ENCODE measurements at regions not wholly inside any gene's neighbourhood (a gene's known extent, or its start where the extent isn't known, plus 50 kb on each side); places are given as distances from the start of the nearest gene placed in this dataset.
"Not testable (repeated sequence)": the region's sequence is repeated elsewhere in the genome, so short reads cannot be mapped to it uniquely, and the experiment has no call there.

GRCh38 chr13:28575200-28575599, 80.3 kb upstream of the FLT1 start:
- Histone ChIP-seq H3K4me1 (no peaks in the 10 kb centered on the region), H3K36me3 (no peaks in the 10 kb centered on the region), H3K9me3 (no peaks in the 10 kb centered on the region), H3K27me3 (no peaks in the 10 kb centered on the region), H3K4me3 (no peak overlapping the region), H3K27ac (no peak overlapping the region)
- no peak for DNase-seq
- no peak for ATAC-seq (ENCODE audit: low FRiP score in 2 of 2)
- WGBS, 2 donors = 79 to 94% methylated on average over 7 to 8 of the region's 8 CpGs
- TF ChIP-seq CTCF (IDR thresholded peaks at IDR 0.05) = no peak
- no peak for TF ChIP-seq EP300 (IDR thresholded peaks at IDR 0.05)
- no peak for TF ChIP-seq POLR2AphosphoS5 (IDR thresholded peaks at IDR 0.05)
- TF ChIP-seq POLR2A (IDR thresholded peaks at IDR 0.05) = no peak

GRCh38 chr13:28574617-28575142, 79.8 kb upstream of the FLT1 start:
- ATAC-seq (ENCODE audit: low FRiP score in 2 of 2) = peak; percentile 69 to 82
- H3K36me3 ChIP-seq = no peaks in the 10 kb centered on the region
- no peaks in the 10 kb centered on the region for H3K9me3 ChIP-seq
- H3K4me3 ChIP-seq = no peak overlapping the region
- TF ChIP-seq POLR2AphosphoS5 (IDR thresholded peaks at IDR 0.05) (peak in 1 of 2 donors; percentile 78), EP300 (IDR thresholded peaks at IDR 0.05) (peak in 2 of 4 donors; percentile 3 to 53), CTCF (IDR thresholded peaks at IDR 0.05) (no peak)
- no peaks in the 10 kb centered on the region for H3K4me1 ChIP-seq
- H3K27ac ChIP-seq = peak overlapping the region in 1 of 4 donors; percentile 41
- 61 to 77% methylated on average over 10 of the region's 10 CpGs for WGBS, 2 donors
- H3K27me3 ChIP-seq = no peaks in the 10 kb centered on the region
- peak in 1 of 2 donors; percentile 67 for DNase-seq

- DNase-seq = peak in 1 of 2 donors; percentile 48
- peak overlapping the region in 1 of 4 donors; percentile 41 for H3K27ac ChIP-seq
- no peaks in the 10 kb centered on the region for H3K27me3 ChIP-seq
- TF ChIP-seq POLR2AphosphoS5 (IDR thresholded peaks at IDR 0.05) = no peak
- no peak for TF ChIP-seq EP300 (IDR thresholded peaks at IDR 0.05)
- no peak for TF ChIP-seq CTCF (IDR thresholded peaks at IDR 0.05)
- TF ChIP-seq POLR2A (IDR thresholded peaks at IDR 0.05) = no peak
- no peaks in the 10 kb centered on the region for H3K4me1 ChIP-seq
- 79 to 94% methylated on average over 11 of the region's 11 CpGs for WGBS, 2 donors
- ATAC-seq (ENCODE audit: low FRiP score in 2 of 2) = peak in 1 of 2 donors; percentile 76
- H3K36me3 ChIP-seq = no peaks in the 10 kb centered on the region
- H3K9me3 ChIP-seq = no peaks in the 10 kb centered on the region
- H3K4me3 ChIP-seq = no peak overlapping the region
Observed at GRCh38 chr13:28573595-28574373, 78.9 kb upstream of the FLT1 start.

GRCh38 chr13:28572871-28573270, 77.9 kb upstream of the FLT1 start:
- 93 to 96% methylated on average over 5 of the region's 5 CpGs for WGBS, 2 donors
- no peak for DNase-seq
- Histone ChIP-seq H3K36me3 (no peaks in the 10 kb centered on the region), H3K27ac (no peak overlapping the region), H3K4me1 (no peaks in the 10 kb centered on the region), H3K4me3 (no peak overlapping the region), H3K9me3 (no peaks in the 10 kb centered on the region), H3K27me3 (no peaks in the 10 kb centered on the region)
- TF ChIP-seq POLR2AphosphoS5 (IDR thresholded peaks at IDR 0.05) (no peak), POLR2A (IDR thresholded peaks at IDR 0.05) (no peak), CTCF (IDR thresholded peaks at IDR 0.05) (no peak), EP300 (IDR thresholded peaks at IDR 0.05) (no peak)
- no peak for ATAC-seq (ENCODE audit: low FRiP score in 2 of 2)

- not testable (repeated sequence) for ATAC-seq (ENCODE audit: low FRiP score in 2 of 2); H3K27me3 ChIP-seq; H3K9me3 ChIP-seq; H3K27ac ChIP-seq; H3K36me3 ChIP-seq; H3K4me1 ChIP-seq; H3K4me3 ChIP-seq; DNase-seq
- whole genome bisulfite sequencing, 2 donors = 70 to 77% methylated on average over 7 of the region's 7 CpGs
Observed at GRCh38 chr13:28570356-28570755, 75.4 kb upstream of the FLT1 start.

Measured in upper lobe of left lung (tissue), 6 donors.